ENCODE measurements at regions not wholly inside any gene's neighbourhood (a gene's known extent, or its start where the extent isn't known, plus 50 kb on each side); places are given as distances from the start of the nearest gene placed in this dataset.

DNA sequence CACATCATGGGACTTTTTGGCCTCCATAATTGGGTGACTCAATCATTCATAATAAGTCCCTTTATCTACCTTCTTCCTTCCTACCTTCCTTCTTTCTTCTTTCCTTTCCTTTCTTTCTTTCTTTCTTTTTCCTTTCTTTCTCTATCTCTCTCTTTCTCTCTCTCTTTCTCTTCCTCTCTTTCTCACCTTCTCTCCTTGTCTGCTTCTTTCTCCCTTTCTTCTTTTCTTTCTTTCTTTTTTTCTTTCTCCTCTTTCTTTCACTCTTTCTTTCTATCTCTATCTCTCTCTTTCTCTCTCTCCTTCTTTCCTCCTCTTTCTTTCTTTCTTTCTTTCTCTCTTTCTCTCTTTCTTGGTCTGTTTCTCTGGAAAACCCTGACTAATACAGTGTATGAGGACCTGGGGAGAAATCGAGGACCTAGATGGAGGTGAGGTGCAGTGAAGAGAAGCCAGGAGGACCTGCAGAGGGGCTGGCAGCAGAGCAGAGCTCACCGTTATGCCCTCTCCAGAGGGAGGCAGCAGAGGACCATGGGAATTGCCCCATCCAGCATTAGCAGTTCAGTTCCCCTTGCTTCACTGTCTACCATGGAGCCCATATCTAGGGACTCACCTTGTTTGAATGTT lies 52.7 kb upstream of the BTRC start:
- DNase-seq: no peak

DNA sequence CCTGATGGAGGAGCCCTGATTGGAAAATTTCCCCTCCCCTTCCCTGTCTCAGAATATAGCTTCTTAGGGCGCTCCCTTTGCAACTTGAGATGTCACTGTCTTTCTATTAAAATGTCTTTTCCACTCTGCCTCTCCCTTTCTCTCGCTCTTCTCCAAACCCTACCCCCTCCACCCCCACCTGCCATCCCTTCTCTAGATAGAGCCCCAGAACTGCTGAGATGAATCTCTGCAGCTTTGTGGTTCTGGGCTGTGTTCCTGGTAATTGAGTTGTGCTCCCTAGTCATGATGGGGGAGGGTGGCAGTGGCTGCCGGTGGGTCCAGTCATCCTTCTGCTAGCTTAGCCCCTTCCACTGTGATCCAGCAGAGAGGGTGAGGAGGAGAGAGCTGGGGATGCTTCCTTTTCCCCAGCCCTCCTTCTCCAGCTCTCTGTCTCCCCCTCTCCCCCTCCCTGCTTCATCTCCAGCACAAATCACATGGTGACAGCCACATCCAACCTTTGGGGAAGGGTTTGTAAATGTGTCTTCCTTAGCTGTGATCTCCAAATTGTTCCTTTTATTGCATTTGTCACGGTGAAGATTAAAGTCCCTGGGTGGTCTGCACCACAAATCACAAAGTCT lies 50.8 kb upstream of the BTRC start:
- no peak for DNase-seq
